ENCODE measurements at regions not wholly inside any gene's neighbourhood (a gene's known extent, or its start where the extent isn't known, plus 50 kb on each side); places are given as distances from the start of the nearest gene placed in this dataset.
"Not testable (repeated sequence)": the region's sequence is repeated elsewhere in the genome, so short reads cannot be mapped to it uniquely, and the experiment has no call there.

- intact Hi-C loops (cut with DNase I): no loop called here
- DNase-seq (ENCODE audit: low spot score): no peak
These were observed 496.2 kb upstream of the JAG1 start for GRCh38 chr20:11170025-11170424.

- DNase-seq (ENCODE audit: low spot score): no peak
- intact Hi-C loops (cut with DNase I): no loop called here
These were observed 496.8 kb upstream of the JAG1 start for GRCh38 chr20:11170565-11170964.

- intact Hi-C loops (cut with DNase I): no loop called here
- no peak for DNase-seq (ENCODE audit: low spot score)
These were observed 499.1 kb upstream of the JAG1 start for GRCh38 chr20:11172881-11173280.

- no peak for DNase-seq (ENCODE audit: low spot score)
- intact Hi-C loops (cut with DNase I): no loop called here
These were observed 500.1 kb upstream of the JAG1 start for GRCh38 chr20:11173916-11174315.

GRCh38 chr20:11174861-11175260, 501.1 kb upstream of the JAG1 start:
- no peak for DNase-seq (ENCODE audit: low spot score)
- intact Hi-C loops (cut with DNase I): no loop called here

- intact Hi-C loops (cut with DNase I): no loop called here
- no peak for DNase-seq (ENCODE audit: low spot score)
These were observed 502.6 kb upstream of the JAG1 start for GRCh38 chr20:11176431-11176830.

GRCh38 chr20:11178946-11179654, 505.3 kb upstream of the JAG1 start:
- no peak for DNase-seq (ENCODE audit: low spot score)
- intact Hi-C loops (cut with DNase I): no loop called here

GRCh38 chr20:11180186-11180585, 506.4 kb upstream of the JAG1 start:
- DNase-seq (ENCODE audit: low spot score): no peak
- intact Hi-C loops (cut with DNase I): no loop called here

GRCh38 chr20:11181129-11181528, 507.3 kb upstream of the JAG1 start:
- intact Hi-C loops (cut with DNase I): not testable (repeated sequence)

GRCh38 chr20:11181966-11182365, 508.2 kb upstream of the JAG1 start:
- intact Hi-C loops (cut with DNase I): no loop called here
- no peak for DNase-seq (ENCODE audit: low spot score)

More at GRCh38 chr20:11181129-11181528, 507.3 kb upstream of the JAG1 start:
- DNase-seq (ENCODE audit: low spot score): not testable (repeated sequence)

GRCh38 chr20:11182720-11183119, 508.9 kb upstream of the JAG1 start:
- intact Hi-C loops (cut with DNase I): no loop called here
- no peak for DNase-seq (ENCODE audit: low spot score)

- intact Hi-C loops (cut with DNase I): no loop called here
These were observed 512.7 kb upstream of the JAG1 start for GRCh38 chr20:11186301-11187008.

GRCh38 chr20:11188843-11189603, 515.2 kb upstream of the JAG1 start:
- intact Hi-C loops (cut with DNase I): no loop called here
- no peak for DNase-seq (ENCODE audit: low spot score)

More at GRCh38 chr20:11186301-11187008, 512.7 kb upstream of the JAG1 start:
- DNase-seq (ENCODE audit: low spot score): no peak

- DNase-seq (ENCODE audit: low spot score): no peak
- intact Hi-C loops (cut with DNase I): no loop called here
These were observed 516.9 kb upstream of the JAG1 start for GRCh38 chr20:11190741-11191140.

GRCh38 chr20:11192106-11192505, 518.3 kb upstream of the JAG1 start:
- intact Hi-C loops (cut with DNase I): no loop called here
- no peak for DNase-seq (ENCODE audit: low spot score)

- no peak for DNase-seq (ENCODE audit: low spot score)
- intact Hi-C loops (cut with DNase I): no loop called here
These were observed 519.4 kb upstream of the JAG1 start for GRCh38 chr20:11193241-11193640.

GRCh38 chr20:11195169-11195568, 521.4 kb upstream of the JAG1 start:
- DNase-seq (ENCODE audit: low spot score): no peak
- intact Hi-C loops (cut with DNase I): no loop called here

GRCh38 chr20:11195899-11196558, 522.2 kb upstream of the JAG1 start:
- intact Hi-C loops (cut with DNase I): no loop called here
- no peak for DNase-seq (ENCODE audit: low spot score)

- DNase-seq (ENCODE audit: low spot score): no peak
- intact Hi-C loops (cut with DNase I): no loop called here
These were observed 524.1 kb upstream of the JAG1 start for GRCh38 chr20:11197851-11198250.

GRCh38 chr20:11200423-11200822, 526.6 kb upstream of the JAG1 start:
- DNase-seq (ENCODE audit: low spot score): no peak
- intact Hi-C loops (cut with DNase I): no loop called here
